Fibroblast of upper back skin (primary cell): ENCODE measurements at regions not wholly inside any gene's neighbourhood (a gene's known extent, or its start where the extent isn't known, plus 50 kb on each side); places are given as distances from the start of the nearest gene placed in this dataset.

Experiments
- DNase-seq: peaks from one replicate; pipeline ENCODE4 v3.0.0-alpha.2; 2013

DNA sequence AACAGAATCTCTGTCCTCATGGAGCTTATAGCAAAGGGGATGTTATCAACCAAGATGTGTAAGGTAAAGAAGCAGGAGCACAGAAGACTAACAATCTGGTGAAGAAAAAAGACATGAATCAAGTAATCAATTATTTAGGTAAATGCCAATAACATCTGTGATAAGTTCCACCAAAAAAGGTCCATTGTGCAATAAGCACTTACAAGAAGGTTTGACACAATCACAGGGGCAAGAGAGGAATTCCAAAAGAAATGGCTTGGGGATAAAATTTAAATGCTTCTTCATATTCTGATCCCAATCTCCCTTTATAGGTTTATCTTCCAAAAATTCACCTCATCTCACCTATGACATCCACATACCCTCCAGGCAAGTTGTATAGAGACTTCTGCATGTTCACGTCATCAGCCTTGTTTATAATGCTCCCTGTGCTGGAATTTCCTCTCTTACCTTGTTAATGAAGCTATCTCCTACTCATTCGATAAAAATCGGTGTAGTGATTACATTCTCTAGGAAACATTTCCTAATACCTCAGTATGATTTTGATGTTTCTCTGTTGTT, 53.6 kb upstream of the DPT start:
- DNase-seq = no peak

DNA sequence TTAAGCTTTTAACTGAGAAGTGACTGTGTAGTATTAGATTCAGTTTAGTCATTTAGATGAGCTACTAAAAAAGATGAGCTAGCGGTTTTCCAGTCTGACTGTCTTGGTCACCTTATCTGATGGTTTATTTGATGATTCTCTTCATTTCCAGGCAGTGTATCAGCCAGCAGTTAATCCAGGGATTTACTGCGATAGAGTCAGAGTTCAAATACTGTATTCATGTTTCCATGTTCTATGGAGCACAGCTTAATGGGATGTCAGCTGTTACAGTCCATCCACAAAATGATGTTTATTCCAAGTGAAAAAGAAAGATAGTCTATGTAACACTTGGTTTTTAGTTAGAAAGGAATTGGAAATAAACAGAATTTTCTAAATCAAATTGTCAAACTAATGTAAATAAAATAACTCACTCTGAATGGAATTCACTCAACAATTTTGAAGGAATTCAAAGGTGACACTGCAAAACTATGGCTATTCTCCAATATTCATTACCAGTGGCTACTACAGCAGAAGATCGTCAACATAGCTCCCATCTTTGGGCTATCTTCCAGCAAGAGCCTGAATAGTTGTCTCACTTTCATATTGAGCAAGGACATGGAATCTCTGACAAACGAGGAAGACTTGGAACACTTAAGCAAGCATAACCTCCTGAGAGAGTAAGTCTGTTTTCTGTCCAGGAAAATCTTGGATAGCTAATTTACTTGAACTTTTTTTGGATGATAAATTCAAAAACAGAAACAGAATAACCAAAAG, 54.6 kb upstream of the DPT start:
- peak; percentile 72 for DNase-seq

DNA sequence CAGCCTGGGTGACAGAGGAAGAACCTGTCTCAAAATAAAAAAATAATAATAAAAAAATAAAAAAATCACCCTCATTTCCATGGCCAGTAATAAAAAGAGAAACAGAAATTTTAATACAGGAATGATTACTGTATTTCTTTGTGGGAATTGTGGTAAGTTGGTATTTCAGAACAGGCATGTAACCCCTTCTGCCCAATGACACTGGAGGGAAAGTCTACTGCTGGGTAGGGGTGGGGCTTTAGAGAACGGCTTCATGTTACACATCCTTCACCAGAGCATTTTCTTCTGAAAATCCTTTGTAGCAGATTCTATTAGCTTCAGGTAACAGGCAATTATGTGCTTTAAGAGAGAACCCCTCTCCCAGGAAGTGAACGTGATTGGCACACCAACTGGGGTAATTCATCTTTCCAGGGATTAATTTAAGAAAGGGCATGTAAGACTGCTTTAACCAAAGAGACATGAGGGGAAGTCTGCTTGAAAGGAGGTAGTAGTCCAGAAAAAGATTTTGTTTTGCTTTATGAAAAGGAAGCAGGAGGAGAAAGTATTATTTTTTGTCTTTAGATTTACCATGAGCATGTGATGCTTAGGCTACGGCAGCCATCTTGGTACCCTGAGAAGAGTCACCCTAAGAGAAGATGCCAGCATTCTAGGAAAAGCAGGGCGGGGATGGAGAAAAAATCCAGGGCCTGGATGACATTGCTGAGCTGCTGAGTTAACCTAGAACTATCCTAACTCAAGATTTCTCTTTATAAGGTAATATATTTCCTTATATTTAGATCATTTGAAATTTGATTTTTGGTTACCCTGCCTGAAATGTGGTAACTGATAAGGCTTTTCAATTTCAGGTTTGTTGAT, 57.7 kb upstream of the DPT start:
- peak; percentile 17 for DNase-seq

DNA sequence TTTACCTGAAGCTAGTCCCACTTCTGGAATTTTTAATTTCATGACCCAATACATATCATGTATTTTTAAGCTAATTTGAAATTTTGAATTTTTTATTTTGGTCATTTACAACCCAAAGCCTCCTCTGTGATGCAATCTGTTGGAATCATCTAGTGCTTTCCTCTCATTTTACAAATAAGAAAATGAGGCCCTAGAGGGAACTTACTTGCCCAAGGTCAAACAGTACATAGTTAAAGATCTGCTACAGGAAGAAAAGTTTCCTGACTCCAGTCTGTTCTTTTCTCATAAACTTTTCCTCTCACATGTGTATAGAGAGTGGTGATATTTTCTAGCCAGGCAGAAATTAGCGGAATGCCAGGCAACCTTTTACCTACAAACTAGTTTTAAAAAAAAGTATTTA, 59.3 kb upstream of the DPT start:
- no peak for DNase-seq

DNA sequence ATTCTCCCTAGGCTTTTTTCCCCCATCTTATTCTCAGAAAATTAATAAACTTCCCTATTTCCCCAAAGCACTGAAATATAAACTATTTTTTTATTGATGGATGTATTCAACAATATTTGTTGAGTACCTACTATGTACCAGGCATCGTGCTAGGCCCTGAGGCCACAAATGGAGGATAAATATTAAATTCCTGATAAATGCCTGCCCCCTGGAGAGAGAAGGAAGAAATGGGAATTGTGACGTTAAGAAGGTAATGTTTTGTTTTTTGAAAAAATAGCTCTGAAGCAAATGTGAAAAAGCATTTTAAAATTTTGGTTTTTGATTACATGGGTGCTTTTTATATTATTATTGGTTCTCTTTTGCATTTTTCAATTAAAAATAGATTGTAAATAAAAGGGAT, 60.5 kb upstream of the DPT start:
- no peak for DNase-seq

DNA sequence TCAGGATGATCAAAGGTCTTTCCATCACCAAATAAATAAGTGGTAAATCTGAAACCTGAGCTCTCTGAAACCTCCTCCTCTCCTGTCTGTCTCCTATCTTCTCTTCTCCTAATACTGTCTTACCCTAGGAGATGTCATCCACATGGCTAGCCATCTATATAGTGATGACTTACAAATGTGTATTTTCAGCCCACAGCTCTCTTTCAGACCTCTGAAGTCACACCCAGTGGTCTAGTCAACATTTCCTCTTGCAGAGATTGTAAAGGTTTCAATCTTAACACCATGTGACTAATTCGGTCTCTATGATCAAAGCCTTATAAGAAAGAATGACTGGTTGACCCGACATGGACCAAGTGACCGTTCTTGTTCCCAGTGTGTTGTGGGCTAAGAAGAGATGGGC, 63.1 kb upstream of the DPT start:
- DNase-seq = no peak

DNA sequence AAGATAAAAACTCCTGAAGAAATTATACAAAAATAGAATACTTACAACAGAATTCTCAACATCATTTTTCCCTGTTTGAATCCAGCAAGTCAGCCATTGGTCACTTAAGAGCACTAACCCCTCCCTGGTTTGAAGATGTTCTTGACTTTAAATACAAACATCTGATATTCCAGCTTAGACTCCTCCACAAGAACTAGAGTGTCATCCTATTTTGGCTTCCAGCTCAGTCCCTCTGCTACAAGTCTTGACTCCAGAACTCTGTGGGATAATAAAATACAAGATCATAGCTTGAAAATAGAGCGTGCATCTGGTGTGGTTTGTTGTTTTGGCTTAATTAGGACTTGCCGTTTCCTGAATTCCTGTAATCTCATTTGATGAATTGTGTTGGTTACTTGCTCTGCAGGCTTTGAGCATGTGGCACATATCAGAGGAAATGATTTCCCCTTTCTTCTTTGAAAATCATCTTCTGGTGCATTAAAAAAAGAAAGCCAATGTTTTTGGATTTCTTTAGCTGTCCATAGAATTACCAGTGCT, 63.7 kb upstream of the DPT start:
- DNase-seq = peak; percentile 5

DNA sequence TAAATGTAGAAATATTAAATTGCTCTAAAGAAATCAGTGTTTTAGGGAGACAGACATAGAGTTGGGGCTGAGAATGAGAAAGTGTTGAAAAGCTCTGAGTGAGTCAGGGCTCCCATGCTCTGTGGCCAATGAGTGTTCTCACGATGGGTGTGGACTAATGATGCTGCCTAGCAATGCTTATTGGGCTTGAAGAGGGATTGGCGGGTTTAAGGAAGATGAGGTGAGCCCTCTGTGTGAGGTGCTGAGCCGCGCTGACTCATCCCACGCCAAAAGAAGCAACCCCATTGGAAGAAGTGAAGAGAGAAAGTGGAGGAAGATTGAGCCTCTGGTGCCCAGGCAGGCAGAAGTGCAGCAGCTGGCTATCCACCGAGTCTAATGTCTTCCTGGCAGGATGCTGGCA, 65.1 kb upstream of the DPT start:
- no peak for DNase-seq

DNA sequence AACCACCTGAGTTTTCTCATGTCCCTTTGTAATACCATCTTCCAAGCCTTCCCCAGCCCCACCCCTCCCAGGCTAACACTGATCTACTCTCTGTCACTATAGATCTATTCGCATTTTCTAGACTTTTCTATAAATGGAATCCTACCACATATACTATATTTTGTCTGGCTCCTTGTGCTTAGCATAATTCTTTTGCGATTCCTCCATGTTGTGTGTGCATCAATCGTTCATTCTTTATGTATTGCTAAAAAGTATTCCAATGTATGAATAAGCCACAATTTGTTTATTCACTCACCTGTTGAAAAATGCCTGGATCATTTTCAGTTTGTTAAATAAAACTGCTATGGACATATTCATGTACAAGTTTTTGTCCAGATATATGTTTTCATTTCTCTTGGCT, 66.7 kb upstream of the DPT start:
- no peak for DNase-seq

DNA sequence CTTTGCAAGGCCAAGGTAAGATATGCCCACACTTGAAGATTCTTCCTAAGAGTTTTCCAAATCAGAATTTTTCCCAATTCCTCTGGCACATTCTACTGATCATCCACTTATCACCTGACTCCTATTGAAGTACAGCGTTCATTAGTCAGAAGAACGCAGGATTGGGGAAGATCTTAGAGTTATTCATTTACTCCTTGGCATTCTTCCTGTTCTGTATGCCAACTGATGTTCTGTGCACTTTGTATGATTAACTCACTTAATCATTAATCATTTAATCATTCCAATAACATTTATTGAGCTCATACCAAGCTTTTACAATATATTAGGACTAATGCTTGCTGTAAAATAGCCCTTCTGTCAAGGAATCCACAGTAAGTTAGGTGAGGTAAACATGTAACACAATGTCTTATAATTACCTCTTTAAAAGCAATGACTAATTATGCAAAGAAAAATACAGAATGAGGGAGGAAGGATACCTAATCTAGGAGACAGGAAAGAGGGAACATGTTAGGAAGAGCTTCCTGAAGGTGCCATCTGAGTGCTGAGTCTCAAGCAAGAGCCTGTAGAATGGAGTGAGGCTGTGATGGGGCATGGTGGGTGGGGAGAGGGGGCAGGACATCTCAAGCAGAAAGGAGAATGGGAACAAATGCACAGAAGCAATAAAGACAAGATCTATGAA, 71.1 kb upstream of the DPT start:
- no peak for DNase-seq

DNA sequence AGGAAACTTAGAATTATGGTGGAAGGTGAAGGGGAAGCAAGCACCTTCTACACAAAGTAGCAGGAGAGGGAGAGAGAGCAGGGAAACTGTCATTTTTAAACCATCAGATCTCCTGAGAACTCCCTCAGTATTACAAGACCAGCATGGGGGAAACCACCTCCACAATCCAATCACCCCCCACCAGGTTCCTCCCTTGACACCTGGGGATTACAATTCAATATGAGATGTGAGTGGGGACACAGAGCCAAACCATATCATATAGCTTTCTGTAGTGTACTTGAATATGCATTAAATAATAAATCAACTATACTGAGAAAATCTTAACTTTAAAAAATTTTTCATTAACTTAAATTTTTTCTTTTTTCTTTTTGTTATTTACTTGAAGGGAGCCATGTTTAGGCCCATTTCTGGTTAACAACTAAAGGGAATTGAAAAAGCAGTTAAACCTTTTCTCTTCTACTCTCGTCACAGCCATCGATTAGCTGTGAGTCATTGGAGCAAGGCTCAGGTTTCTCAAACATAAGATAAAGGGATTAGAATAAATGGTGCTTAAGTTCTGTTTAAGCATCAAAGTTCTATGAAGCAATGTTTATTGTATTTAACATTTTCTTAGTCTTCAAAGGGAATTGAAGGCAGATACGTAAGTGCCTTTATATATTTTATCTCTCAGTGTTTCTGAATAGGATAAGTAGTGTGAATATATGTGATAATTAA, 72.2 kb upstream of the DPT start:
- DNase-seq = no peak

DNA sequence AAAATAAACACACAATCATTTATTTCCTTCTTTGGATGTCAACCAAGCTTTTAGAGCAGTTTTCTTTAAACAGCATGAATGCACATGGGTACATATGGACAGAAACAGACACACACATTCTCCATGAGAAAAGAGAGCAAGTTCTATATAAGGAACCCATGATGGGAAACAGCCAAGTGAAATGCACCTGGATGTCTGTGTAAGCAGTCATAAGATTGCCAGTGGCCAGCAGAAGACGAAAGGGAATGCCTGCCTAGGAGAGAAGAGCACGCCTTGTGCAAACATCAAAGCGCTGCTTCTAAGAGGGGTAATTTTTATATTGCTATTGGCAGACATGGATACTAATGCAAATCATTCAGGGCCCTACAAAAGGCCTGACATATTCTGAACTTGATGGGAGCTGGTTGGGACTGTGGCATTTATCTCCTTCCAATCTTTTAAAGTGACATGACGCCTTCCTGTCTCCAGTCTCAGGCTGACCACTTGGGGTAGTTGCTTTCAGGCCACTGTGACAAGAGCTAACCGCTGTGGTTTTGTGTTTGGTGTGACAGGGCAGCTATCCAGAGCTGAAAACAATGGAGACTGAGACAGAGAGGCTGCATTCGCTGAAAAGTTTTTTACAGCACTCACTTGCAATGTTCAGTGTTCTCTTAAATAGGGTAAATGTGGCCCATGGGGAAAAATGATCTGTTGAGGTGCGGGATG, 75.0 kb upstream of the DPT start:
- no peak for DNase-seq

DNA sequence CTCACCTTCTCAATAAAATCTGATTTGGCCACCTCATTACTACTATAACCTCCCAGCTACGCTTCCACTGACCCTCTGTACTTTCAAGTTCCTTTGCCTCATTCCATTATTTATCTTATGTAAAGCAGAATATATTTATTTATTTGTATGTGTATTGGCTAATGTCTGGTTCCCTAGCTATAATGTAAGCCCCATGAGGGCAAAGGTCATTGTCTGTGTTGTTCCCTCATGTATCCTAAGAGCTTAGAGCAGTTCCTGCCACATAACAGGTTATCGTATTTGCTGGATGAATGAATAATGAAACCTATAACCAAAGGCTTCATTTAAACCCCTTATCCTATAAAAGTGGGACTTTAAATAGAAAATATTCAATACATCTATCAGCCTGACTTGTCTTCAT, 77.9 kb upstream of the DPT start:
- no peak for DNase-seq

DNA sequence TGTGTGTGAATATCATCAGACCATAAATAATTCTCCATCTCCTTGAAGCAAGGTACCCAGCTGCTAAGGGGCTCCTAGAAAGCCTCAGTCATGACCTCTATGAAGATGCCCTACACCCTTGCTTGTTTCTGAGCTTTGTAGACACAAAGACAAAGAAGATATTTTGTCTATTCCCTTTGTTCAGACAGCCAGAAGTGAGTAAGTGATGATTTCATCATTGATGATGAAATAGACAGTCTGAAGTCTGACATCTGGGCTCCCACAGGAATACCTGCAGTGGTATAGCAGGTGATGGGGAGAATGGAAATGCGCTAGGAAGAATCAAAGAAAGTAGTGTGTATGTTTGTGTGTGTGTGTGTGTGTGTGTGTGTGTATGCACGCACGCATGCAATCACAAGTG, 82.2 kb upstream of the DPT start:
- peak; percentile 25 for DNase-seq

DNA sequence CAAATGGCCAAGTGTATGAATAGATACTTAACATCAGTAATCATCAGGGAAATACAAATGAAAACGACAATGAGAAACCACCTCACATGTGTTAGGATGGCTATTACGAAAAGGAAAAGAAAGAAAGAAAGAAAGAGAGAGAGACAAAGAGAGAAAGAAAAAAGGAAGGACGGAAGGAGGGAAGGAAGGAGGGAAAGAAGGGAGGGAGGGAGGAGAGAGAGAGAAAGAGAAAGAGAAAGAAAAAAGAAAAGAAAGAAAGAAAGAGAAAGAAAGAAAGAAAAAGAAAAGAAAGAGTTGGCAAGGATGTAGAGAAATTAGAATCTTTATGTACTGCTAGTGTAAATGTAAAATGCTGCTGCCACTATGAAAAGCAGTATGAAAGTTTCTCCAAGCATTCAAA, 90.7 kb upstream of the DPT start:
- no peak for DNase-seq

DNA sequence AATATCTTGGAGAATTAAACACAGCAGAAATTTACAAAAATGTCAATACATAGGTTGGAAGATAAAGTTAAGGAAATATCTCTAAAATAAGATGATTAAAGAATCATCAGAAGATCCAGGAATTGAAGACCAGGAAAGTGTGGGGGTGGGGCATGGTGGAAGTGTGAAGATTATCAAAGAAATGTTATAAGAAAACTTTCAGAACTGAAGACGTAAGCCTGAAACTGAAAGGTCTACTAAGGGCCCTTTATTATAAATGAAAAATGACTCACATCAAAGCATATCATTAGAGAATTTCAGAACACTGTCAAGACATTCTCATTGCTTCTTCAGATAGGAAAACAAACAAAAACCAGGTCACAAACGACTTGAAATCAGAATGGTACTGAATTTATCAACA, 92.4 kb upstream of the DPT start:
- DNase-seq = no peak

DNA sequence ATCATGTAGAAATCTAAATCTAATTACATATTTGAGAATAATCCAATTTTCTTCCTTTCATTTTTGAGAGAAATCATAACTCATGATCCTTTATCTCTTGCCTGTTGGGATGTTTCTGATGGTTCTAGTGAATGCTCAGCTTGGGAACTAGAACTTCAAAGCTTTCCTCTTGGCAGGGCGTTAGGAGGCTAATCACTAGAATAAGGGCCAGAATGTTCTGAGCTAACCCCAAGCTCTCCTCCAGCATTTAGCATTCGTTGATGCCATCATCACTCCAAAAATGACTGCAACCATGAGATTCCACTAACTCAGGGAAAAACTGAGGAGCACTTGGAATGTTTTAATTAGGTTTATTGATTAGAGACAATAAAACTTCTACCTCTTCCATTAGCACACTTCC, 93.9 kb upstream of the DPT start:
- no peak for DNase-seq

DNA sequence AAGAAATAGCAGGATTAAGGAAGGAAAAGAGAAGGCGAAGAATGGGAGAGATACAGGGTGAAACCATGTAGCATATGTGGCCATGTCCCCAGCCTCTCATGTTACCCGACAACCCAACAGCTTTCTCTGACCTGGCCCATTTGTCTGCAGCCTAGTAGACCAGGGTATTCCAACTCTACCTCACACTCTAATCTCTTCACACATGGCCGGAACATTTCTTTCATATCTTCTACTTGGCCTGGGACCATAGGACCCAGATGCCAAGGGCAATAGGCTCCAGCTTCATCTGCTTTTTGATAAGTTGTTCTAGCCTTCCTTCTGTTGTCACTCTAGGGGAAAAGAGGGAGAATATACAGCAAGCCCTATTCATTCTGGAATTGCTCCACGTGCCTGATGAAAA, 95.0 kb upstream of the DPT start:
- no peak for DNase-seq

DNA sequence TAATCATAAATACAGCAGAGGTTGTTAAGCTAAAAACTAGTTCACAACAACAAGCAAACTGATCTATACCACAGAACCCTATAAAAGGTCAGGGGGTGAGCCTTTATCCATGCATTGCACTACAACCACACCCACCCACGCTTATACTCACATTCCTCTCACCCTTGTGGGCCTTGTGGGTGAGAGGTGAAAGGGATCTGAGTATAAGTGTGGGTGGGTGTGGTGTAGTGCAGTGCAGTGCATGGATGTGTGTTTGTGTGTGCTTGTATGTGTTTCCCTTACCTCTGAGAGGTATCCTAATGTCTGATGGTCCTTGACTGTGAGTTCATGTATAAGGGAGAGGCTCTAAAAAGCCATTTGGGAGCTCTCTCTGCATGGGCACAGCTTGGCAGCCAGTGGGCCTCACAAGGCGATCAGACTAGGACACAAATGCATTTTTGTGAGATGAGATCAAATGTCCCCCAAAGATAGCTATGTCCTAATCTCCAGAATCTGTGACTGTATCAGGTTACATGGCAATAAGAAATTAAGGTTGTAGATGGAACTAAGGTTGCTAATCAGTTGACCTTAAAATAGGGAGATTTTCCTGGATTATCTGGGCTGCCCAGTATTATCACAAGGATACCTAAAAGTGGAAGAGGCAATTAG, 95.5 kb upstream of the DPT start:
- DNase-seq = no peak

DNA sequence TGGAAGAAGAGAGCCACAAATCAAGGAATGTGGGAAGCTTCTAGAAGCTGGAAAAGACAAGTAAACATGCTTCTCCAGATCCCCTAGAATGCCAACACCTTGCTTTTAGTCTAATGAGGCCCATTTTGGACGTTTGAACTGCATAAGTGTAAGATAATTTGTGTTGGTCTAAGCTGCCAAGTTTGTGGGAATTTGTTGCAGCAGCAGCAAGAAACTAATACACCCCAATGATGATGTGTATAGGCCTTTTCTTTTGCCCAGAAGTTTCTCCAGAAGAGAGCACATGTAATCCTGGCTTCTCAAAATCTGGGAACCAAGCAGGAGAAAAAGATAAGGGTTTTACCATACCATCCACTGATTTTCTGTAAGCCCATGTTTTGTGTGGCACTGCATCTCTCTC, 96.1 kb upstream of the DPT start:
- DNase-seq = no peak

DNA sequence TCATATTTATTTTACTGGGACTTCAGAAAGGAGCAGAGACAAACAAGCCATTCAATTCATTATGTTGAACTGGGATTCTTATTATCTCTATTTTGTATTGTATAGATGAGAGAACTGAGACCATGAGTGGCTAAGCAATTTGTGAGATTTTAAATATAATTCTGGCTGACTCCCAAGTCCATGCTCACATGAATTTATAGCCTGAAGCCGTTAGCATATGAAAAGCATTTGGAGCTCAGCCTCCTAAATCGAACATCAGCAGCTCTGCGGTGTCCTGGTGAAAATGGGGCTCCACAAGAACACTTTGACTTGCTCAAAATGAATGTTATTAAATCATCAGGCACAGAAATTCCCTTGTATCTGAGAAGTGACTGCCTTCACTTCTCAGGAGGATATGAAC, 96.8 kb upstream of the DPT start:
- no peak for DNase-seq

DNA sequence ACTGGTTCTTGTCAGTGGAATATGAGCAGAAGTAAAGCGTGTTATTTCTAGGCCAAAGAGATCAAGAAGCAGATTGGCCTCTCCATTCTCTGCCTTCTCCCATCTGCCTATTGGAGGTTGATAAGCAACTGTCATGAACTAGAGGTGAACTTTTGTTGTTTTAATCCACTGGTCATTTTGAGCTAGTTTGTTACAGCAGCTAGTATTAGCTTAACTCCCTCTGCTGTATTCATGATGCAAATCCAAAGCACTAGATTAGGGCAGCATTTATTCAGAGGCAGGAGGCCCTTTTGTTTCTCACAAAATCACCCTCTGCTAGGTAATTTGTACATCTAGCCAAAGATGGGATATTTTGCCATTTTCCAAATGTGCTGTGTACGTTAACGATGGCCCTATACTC, 97.3 kb upstream of the DPT start:
- DNase-seq = no peak
